Spleen (tissue), 11 donors: ENCODE measurements at regions not wholly inside any gene's neighbourhood (a gene's known extent, or its start where the extent isn't known, plus 50 kb on each side); places are given as distances from the start of the nearest gene placed in this dataset.

Source experiments
- DNase-seq: peaks from one replicate; pipeline ENCODE4 v3.0.0-alpha.2; 2020
- H3K27ac ChIP-seq, 8 donors: fragments of 200-600 bp; sonication (generic) in 7 of 8; 1 replicate in 4 of 8; 2 replicates in 4 of 8; pipeline versions ENCODE4 v1.5.0 to v1.8.0; 2016 to 2021; ENCODE audit warnings: inconsistent platforms in 4 of 8, mild to moderate bottlenecking in 4 of 8, moderate library complexity in 1 of 8
- H3K27me3 ChIP-seq, 7 donors: fragments of 200-600 bp; sonication (generic) in 6 of 7; replicated peaks in 1 of 7; 1 replicate in 4 of 7; 2 replicates in 3 of 7; pipeline versions ENCODE4 v1.5.0 to v1.8.0; 2016 to 2021; ENCODE audit warnings: inconsistent platforms in 3 of 7, mild to moderate bottlenecking in 1 of 7
- H3K36me3 ChIP-seq, 6 donors: fragments of 200-600 bp; sonication (generic) in 5 of 6; 1 replicate in 4 of 6; 2 replicates in 2 of 6; pipeline versions ENCODE4 v1.5.0 to v1.8.0; 2016 to 2021; ENCODE audit warnings: inconsistent platforms in 2 of 6
- H3K4me1 ChIP-seq, 6 donors: fragments of 200-600 bp; sonication (generic) in 5 of 6; 1 replicate in 3 of 6; 2 replicates in 3 of 6; pipeline versions ENCODE4 v1.5.0 to v1.8.0; 2016 to 2021; ENCODE audit warnings: inconsistent platforms in 3 of 6
- H3K4me3 ChIP-seq, 8 donors: fragments of 200-600 bp; sonication (generic) in 7 of 8; 1 replicate in 4 of 8; 2 replicates in 4 of 8; pipeline versions ENCODE4 v1.5.0 to v1.8.0; 2016 to 2021; ENCODE audit warnings: inconsistent platforms in 4 of 8, mild to moderate bottlenecking in 4 of 8, moderate library complexity in 2 of 8
- H3K9me3 ChIP-seq, 8 donors: fragments of 200-600 bp; sonication (generic) in 7 of 8; 1 replicate in 4 of 8; 2 replicates in 4 of 8; pipeline versions ENCODE4 v1.5.0 to v1.8.0; 2016 to 2021; ENCODE audit warnings: inconsistent platforms in 4 of 8
- POLR2A ChIP-seq, 3 donors: fragments of 450-650 bp; IDR thresholded peaks; one replicate each; pipeline ENCODE4 v1.5.1; 2017; ENCODE audit warnings: antibody characterized with exemption in 3 of 3, mild to moderate bottlenecking in 1 of 3
- POLR2AphosphoS5 ChIP-seq, 3 donors: sonication (generic); formaldehyde crosslinking; IDR thresholded peaks; one replicate each; pipeline ENCODE4 v1.5.1; 2017; ENCODE audit warnings: antibody characterized with exemption in 3 of 3
- WGBS, 5 donors: extraction: QIAGEN DNeasy Blood & Tissue Kit in 3 of 5; methylation state at CpG; one replicate each; pipeline versions ENCODE4 v1.1.5 to v1.1.7; 2013 to 2018; 5-methylcytosine and 5-hydroxymethylcytosine counted together
- intact Hi-C: fragments of 100-400 bp; cut with DNase I; formaldehyde crosslinking; loops from one replicate; pipeline ENCODE4 v1.15.0; 2023; ENCODE audit warnings: low total_unique reads
- TF ChIP-seq, protein P1 (sequence below), 11 experiments: fragments of 200-600 bp in 7 of 11; fragments of 450-650 bp in 4 of 11; sonication (generic) in 4 of 11; IDR thresholded peaks in 8 of 11; conservative IDR thresholded peaks in 3 of 11; 1 replicate in 7 of 11; 2 replicates in 4 of 11; pipeline versions ENCODE4 v1.4.0 to v1.8.0; 2016 to 2021; ENCODE audit warnings: antibody characterized with exemption in 11 of 11, inconsistent platforms in 4 of 11, mild to moderate bottlenecking in 1 of 11
- donor health status: healthy with polysubstance abuse.
- donor health status: DM: no; HTN: no; CAD: no; lungs with moderate emphysema.
- donor health status: DM: no; HTN: no; CAD: no.
- donor health status: Bipolar disorder and iron deficiency.
- donor health status: healthy.
- donor health status: DM: no; HTN: no; CAD: no.
- donor health status: DM: yes; HTN: yes; CAD: no.

DNA sequence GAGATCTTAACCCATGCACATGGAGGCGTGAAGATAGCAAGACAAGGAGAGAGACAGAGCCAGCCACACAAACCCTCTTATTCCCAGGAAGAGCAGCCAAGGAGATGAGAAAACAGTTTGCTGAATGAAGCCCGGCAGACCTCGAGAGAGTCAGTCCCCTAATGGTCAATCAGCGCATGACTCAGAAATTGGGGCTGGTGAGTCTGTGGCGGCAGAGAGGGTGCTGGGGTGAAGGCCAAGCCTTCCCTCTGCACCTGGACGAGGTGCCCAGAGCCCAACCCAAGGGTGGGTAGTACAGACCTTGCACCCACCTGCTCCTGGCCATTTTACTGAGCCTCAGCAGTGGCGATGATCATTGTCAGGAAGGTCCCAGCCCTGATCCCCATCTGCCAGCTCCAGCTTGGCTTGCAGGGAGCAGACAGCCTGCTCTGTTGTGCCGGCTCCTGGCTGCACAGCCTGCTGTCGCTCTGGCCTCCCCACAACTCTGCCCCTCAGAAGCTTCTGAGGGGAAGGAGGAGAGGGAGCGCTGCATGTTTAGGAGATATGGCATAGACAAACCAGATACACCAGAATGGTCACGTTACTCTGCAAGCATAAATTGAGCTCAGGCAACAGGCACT, 256.6 kb downstream of the RPS24 start:
- H3K27me3 ChIP-seq, result no peaks in the 10 kb centered on the region
- H3K36me3 ChIP-seq, result no peaks in the 10 kb centered on the region
- no peaks in the 10 kb centered on the region for H3K9me3 ChIP-seq
- H3K4me3 ChIP-seq, result no peak overlapping the region
- intact Hi-C loops, result no loop called here
- WGBS, 5 donors, result 84 to 90% (median 90%) methylated on average over 11 of the region's 11 CpGs
- no peak for TF ChIP-seq POLR2A (IDR thresholded peaks at IDR 0.05)
- TF ChIP-seq, protein P1, sequence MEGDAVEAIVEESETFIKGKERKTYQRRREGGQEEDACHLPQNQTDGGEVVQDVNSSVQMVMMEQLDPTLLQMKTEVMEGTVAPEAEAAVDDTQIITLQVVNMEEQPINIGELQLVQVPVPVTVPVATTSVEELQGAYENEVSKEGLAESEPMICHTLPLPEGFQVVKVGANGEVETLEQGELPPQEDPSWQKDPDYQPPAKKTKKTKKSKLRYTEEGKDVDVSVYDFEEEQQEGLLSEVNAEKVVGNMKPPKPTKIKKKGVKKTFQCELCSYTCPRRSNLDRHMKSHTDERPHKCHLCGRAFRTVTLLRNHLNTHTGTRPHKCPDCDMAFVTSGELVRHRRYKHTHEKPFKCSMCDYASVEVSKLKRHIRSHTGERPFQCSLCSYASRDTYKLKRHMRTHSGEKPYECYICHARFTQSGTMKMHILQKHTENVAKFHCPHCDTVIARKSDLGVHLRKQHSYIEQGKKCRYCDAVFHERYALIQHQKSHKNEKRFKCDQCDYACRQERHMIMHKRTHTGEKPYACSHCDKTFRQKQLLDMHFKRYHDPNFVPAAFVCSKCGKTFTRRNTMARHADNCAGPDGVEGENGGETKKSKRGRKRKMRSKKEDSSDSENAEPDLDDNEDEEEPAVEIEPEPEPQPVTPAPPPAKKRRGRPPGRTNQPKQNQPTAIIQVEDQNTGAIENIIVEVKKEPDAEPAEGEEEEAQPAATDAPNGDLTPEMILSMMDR (IDR thresholded peaks at IDR 0.05 in 8 of 11, conservative IDR thresholded peaks at IDR 0.05 in 3 of 11), result no peak
- no peak for TF ChIP-seq POLR2AphosphoS5 (IDR thresholded peaks at IDR 0.05)
- no peak overlapping the region for H3K27ac ChIP-seq
- H3K4me1 ChIP-seq, result peaks cover 0 to 10% (median 0%) of the 10 kb centered on the region in 6 donors
- peak; percentile 49 for DNase-seq

DNA sequence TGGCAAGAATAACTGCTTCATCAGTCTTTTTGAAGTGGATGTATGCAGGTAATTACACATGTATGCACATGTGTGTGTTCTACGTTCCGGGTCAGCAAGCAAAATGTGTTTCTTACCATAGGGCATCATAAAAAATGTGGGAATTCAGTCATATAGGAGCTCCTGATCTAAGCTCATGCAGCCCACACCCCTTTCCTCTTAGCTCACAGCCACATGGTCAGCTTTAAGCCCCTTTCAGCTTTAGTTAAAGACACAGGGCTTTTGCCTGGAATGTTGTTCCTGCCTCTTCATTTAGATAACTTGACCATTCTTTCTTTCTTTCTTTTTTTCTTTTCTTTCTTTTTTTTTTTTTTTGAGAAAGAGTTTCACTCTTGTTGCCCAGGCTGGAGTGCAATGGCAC, 258.1 kb downstream of the RPS24 start:
- Histone ChIP-seq H3K4me3 (no peak overlapping the region), H3K9me3 (no peaks in the 10 kb centered on the region), H3K27ac (no peak overlapping the region), H3K4me1 (peaks cover 0 to 14% (median 3%) of the 10 kb centered on the region in 6 donors), H3K36me3 (no peaks in the 10 kb centered on the region), H3K27me3 (no peaks in the 10 kb centered on the region)
- intact Hi-C loops, result no loop called here
- no peak for DNase-seq
- 89 to 97% (median 91%) methylated on average over 2 of the region's 2 CpGs for WGBS, 5 donors
- TF ChIP-seq, protein P1 (IDR thresholded peaks at IDR 0.05 in 8 of 11, conservative IDR thresholded peaks at IDR 0.05 in 3 of 11), result no peak
- TF ChIP-seq POLR2A (IDR thresholded peaks at IDR 0.05), result no peak
- TF ChIP-seq POLR2AphosphoS5 (IDR thresholded peaks at IDR 0.05), result no peak

DNA sequence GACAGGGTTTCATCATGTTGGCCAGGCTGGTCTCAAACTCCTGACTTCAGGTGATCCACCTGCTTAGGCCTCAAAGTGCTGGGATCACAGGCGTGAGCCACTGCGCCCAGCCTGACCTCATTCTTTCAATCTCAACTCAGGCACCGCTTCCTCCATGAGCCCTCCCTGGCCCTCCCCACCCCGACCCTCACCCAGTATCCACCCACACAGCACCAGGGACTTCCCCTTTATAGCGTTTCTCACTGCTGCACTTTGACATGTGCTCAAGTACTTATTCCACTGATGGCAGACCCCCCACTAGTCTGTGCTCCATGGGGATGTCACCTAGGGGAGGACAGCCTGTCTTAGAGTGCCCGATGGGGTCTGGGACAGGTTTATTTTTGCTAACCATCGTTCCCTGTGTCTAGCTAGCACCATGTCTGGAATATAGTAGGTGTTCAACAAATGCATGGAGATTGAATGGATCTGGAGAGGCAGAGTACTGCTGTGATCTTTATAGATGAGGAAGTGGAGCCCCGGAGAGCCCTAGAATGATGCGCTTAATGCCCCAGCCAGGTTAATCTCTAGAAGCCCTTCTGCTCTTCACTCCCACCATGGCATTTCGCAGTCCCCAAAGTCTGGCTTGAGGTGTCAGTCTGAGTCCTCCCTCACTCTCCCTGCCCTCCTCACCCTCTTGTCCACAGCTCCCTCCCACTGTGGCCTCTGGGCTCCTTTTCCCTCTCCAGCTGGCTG, 258.8 kb downstream of the RPS24 start:
- peak; percentile 61 for DNase-seq
- Histone ChIP-seq H3K36me3 (no peaks in the 10 kb centered on the region), H3K9me3 (no peaks in the 10 kb centered on the region), H3K4me1 (peaks cover 0 to 21% (median 8%) of the 10 kb centered on the region in 6 donors), H3K4me3 (no peak overlapping the region), H3K27ac (no peak overlapping the region), H3K27me3 (no peaks in the 10 kb centered on the region)
- WGBS, 5 donors, result 52 to 62% (median 56%) methylated on average over 9 to 10 of the region's 10 CpGs
- intact Hi-C loops, result no loop called here
- TF ChIP-seq, protein P1 (IDR thresholded peaks at IDR 0.05 in 8 of 11, conservative IDR thresholded peaks at IDR 0.05 in 3 of 11), result no peak
- TF ChIP-seq POLR2A (IDR thresholded peaks at IDR 0.05) (no peak), POLR2AphosphoS5 (IDR thresholded peaks at IDR 0.05) (no peak)
